Effector CD8-positive, alpha-beta T cell (primary cell): ENCODE measurements at regions not wholly inside any gene's neighbourhood (a gene's known extent, or its start where the extent isn't known, plus 50 kb on each side); places are given as distances from the start of the nearest gene placed in this dataset.
"Not testable (repeated sequence)": the region's sequence is repeated elsewhere in the genome, so short reads cannot be mapped to it uniquely, and the experiment has no call there.

Experiments used
- DNase-seq: peaks from one replicate; lab custom pipeline; 2025; lab: John Stamatoyannopoulos, UW

GRCh38 chr2:239833269-239834109 lies 191.7 kb downstream of the NDUFA10 start:
- no peak for DNase-seq

- DNase-seq, result no peak
Observed at GRCh38 chr2:239832490-239833268, 192.5 kb downstream of the NDUFA10 start.

GRCh38 chr2:239831861-239832489 lies 193.2 kb downstream of the NDUFA10 start:
- no peak for DNase-seq

GRCh38 chr2:239831001-239831731 lies 194.0 kb downstream of the NDUFA10 start:
- DNase-seq, result no peak

- no peak for DNase-seq
Observed at GRCh38 chr2:239830121-239831000, 194.8 kb downstream of the NDUFA10 start.

GRCh38 chr2:239829326-239829725 lies 195.8 kb downstream of the NDUFA10 start:
- no peak for DNase-seq

GRCh38 chr2:239828973-239829275 lies 196.2 kb downstream of the NDUFA10 start:
- DNase-seq, result not testable (repeated sequence)

- no peak for DNase-seq
Observed at GRCh38 chr2:239828192-239828972, 196.8 kb downstream of the NDUFA10 start.

GRCh38 chr2:239827523-239827890 lies 197.6 kb downstream of the NDUFA10 start:
- no peak for DNase-seq

- no peak for DNase-seq
Observed at GRCh38 chr2:239826786-239827522, 198.2 kb downstream of the NDUFA10 start.

- no peak for DNase-seq
Observed at GRCh38 chr2:239826376-239826775, 198.8 kb downstream of the NDUFA10 start.

GRCh38 chr2:239825705-239825979 lies 199.5 kb downstream of the NDUFA10 start:
- DNase-seq, result no peak

- no peak for DNase-seq
Observed at GRCh38 chr2:239824866-239825704, 200.1 kb downstream of the NDUFA10 start.

GRCh38 chr2:239824046-239824694 lies 201.0 kb downstream of the NDUFA10 start:
- no peak for DNase-seq

GRCh38 chr2:239822146-239822831 lies 202.9 kb downstream of the NDUFA10 start:
- no peak for DNase-seq

- DNase-seq, result no peak
Observed at GRCh38 chr2:239821694-239822075, 203.5 kb downstream of the NDUFA10 start.

GRCh38 chr2:239820836-239821693 lies 204.1 kb downstream of the NDUFA10 start:
- DNase-seq, result no peak
